HG03342 (cell line): ENCODE measurements at regions not wholly inside any gene's neighbourhood (a gene's known extent, or its start where the extent isn't known, plus 50 kb on each side); places are given as distances from the start of the nearest gene placed in this dataset.

Experiments used
- ATAC-seq: cut with Tn5 transposase; IDR thresholded peaks from one replicate; pipeline ENCODE4 v1.9.1; 2021; ENCODE audit warnings: mild to moderate bottlenecking, moderate library complexity; ENCODE audit not compliant: unreplicated experiment

GRCh38 chr20:50297498-50298376, 107.1 kb downstream of the CEBPB start:
- ATAC-seq, result no peak

GRCh38 chr20:50298554-50299324, 108.1 kb downstream of the CEBPB start:
- no peak for ATAC-seq

GRCh38 chr20:50299325-50299629, 108.6 kb downstream of the CEBPB start:
- no peak for ATAC-seq

GRCh38 chr20:50301165-50301564, 110.5 kb downstream of the CEBPB start:
- ATAC-seq, result no peak

DNA sequence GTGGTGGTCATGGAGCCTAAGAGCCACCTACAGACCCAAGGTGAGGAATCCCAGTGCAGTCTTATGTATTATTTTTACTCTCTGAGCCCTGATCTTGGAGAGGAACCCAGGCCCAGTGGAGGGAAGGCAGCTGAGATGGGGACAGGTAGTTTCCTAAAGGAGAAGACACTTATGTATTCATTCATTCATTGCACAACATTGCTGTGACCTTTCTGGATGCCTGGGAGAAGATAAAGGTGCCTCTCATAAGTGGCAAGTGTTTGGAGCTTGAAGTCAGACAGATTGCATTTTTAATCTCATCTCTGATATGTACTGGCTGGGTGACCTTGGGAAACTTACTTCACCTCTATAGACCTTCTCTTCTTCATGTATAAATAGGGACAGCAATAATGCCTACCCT, 111.1 kb downstream of the CEBPB start:
- ATAC-seq, result no peak

DNA sequence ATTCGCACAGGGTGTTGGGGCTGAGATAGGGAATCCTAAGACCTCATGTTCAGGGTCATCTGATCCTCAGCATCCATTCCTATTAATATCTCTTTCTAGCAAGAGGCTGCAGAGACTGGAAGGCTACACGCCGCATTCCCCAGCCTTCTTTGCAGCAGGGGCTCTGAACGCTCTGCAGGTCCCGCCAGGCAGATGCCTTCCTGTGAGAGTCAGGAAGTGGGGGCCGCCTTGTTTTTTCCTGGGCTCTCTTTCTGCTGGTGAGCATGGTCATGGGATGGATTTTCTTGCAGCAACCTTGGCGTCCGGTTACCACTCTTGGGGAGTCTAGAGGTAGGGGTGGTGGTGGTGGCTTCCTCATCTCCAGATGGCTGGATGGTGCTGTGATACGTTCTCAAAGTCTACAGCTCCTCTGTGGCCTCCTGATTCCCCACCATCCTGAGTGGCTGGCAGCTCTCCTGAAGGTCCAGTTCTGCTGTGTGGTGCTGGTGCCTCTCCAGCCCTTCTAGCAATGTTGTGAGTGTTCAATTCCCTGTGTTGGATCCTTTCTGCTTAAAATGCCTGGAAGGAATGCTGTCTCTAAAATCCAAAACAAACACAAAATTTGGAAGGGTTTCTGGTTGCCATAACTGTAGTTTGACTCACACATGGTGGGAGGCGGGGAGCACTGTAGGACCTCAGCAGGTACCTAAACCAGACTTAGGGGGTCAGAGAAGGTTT, 111.9 kb downstream of the CEBPB start:
- no peak for ATAC-seq

GRCh38 chr20:50303573-50304500, 113.2 kb downstream of the CEBPB start:
- ATAC-seq, result no peak

DNA sequence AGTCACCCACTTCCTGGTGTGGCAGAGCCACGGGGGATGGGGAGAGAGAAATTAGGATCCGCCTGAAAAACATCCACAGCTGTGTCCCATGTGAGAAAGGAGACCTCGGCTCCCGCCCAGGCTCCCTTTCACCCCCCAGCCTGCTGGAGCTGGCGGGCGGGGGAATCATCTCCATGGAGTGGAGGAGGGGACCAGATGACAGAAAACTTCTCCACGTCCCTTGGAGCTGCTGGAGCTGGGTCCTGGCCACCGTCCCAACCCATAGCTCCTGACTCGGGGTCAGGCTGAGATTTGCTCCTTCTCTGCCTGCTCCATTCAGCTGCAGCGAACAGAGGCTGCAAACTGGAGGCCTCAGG, 113.8 kb downstream of the CEBPB start:
- no peak for ATAC-seq

- no peak for ATAC-seq
Observed at GRCh38 chr20:50304923-50305635, 114.4 kb downstream of the CEBPB start.

DNA sequence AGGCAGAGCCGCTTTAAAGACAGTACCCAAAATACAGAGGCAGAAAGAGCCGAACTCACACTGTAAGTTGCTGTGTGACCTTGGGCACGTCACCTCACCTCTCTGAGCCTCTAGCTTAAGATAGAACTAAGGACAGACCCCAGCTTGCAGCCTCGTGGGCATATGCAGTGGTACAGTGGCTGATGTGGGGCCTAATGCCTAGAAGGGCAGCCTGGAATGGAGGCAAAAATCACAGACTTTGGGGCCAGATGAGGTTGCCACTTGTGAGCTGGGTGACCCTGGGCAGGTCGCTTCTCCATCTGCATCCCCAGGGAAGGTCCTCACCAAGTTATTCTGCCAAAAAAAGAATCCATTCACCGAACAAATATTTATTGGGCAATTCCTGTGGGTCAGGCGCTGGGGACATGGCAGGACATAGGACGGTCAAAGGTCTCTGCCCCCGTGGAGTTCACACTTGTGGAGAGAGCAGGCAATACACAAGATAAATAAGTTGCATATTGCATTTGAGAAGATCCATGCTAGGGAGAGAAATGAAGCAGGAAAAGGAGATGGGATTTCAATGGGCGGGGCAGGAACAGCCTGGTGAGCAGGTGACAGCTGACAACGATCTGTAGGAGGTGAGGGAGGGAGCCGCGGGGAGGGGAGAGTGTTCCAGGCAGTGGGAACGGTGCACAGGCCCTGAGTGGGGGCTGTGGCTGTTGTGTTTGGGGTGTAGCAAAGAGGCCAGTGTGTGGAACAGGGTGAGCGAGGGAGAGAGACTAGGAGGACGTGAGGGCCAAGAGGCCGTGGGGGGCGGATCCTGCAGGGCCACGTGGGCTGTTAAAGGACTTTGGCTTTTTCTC, 115.2 kb downstream of the CEBPB start:
- no peak for ATAC-seq

DNA sequence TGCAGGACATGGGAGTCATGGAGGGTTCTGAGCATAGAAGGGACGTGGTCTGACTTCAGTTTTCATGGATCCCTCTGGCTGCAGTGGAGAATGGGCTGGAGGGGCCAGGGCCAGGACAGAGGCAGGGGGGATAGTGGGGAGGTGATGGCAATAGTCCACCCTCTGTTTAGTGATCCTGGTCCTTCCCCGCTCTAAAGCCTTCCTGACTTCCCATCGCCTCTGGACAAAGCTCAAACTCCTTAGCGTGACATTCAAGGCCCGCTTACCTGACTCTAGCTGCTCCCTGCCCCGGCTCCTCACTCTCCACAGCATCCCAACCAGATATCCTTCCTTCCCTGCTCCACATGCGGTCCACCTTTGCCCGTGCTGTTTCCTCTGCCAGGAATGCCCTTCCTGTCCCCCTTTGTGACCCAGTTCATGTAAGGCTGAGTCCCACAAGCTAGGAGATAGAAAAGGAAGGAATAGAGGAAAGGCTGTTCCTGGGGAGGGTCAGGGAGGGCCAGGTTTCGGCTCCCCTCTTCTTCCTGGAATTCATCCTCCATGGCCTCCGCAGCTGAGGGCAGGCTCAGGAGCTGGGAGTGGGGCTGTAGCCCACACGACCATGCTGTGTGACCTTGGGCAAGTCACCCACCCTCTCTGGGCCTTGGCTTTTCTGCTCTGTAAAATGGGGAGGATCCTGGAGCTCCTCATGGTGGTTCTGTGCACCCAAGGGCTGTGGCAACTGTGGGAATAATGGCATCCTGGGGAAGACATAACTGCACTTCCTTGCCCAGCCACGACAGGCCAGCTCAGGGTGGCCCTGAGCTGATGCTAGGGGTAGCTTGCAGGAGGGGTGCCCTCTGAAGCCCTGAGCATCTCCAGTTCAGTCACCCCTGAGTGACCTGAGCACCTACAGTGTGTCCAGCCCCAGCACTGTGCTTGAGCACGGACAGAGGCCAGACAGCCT, 116.1 kb downstream of the CEBPB start:
- no peak for ATAC-seq

DNA sequence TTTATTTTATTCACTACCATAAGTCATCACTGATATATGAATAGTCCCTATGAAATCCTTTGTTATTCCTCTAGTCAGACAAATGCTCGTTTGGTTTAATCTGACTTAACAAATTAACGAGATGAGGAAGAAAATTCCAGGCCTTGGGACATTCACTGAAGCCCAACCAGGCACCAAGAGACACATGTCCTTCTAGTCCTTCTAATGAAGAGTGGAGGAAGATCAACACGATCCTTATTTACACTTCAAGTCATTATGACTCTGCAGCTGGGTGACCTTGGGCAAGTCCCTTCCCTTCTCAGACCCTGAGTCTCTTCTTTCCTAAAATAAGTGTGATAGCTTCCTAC, 117.5 kb downstream of the CEBPB start:
- no peak for ATAC-seq

- ATAC-seq, result no peak
Observed at GRCh38 chr20:50308513-50309279, 118.1 kb downstream of the CEBPB start.

DNA sequence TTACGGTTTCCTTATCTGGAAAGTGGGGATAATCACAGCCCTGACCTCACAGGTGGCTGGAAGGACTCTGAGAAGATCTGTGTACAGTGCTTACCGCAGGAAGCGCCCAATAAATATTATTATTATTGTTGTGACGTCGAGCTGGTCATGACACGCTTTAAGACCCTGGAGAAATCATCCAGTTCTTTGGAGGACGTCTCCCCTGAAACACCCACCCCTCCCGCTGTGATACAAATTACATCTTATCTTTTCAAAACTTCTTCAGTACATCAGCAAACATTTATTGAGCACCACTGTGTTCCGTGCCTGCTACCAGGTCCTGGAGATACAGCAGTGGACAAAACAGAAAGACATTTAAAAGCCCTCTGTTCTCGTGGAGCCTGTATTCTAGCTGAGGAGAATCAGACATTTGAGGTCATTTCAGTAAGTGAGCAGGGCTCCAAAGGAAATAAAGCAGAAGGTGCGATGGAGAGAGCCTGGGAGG, 118.7 kb downstream of the CEBPB start:
- no peak for ATAC-seq

DNA sequence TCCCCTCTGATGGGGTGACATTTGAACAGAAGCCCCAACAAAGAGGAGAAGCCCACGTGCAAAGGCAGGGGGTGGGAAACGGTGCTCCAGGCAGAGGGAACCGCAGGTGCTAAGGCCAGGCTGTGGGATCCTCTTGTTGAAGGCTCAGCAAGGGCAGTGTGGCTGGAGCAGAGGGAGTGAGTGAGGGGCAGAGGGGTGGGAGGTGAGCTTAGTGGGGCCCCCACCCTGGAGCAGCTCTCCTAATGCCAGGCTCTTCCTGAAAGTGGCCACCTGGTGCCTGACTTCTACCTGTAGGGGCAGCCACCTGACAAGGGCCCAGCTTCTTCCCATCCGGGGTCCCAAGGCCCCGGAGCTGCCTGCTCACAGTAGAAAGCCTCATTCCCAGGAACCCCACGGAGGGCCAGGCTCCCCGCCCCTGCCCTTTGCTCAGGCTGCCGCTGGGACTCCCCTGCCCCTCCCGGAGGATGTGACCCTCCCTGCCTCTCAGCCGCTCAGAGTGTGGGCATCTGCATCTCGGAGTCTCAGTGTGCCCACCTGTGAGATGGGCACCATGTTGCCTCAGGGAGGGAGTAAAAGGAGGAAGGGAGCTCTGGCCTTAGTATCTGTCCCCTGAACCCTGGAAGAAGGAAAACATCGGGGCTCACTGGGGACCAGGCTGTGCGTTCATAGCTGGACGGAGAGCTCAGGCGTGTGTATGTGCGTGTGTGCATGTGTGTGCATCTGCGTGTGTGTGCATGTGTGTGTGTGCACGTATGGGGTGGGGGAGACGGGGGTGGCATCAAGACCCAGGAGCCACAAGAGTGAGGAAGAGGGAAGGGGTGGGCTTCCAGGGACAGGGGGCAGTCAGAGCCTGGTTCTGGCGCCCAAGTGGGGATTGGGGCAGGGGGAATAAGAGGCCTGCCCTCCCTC, 119.4 kb downstream of the CEBPB start:
- no peak for ATAC-seq

- ATAC-seq, result no peak
Observed at GRCh38 chr20:50310673-50311051, 120.0 kb downstream of the CEBPB start.
